Activated CD4-positive, alpha-beta T cell treated with anti-CD3 and anti-CD28 coated beads for 1 hour (primary cell): ENCODE measurements at regions not wholly inside any gene's neighbourhood (a gene's known extent, or its start where the extent isn't known, plus 50 kb on each side); places are given as distances from the start of the nearest gene placed in this dataset.
"Not testable (repeated sequence)": the region's sequence is repeated elsewhere in the genome, so short reads cannot be mapped to it uniquely, and the experiment has no call there.

Experiments used
- DNase-seq: peaks from one replicate; pipeline ENCODE4 v3.0.0-alpha.2; 2020

GRCh38 chrX:121307449-121307848 is 260.0 kb downstream of the GLUD2 start:
- DNase-seq = no peak

GRCh38 chrX:121308276-121308805 is 260.9 kb downstream of the GLUD2 start:
- DNase-seq = peak; percentile 7

- no peak for DNase-seq
Measured at GRCh38 chrX:121310820-121311219, 263.4 kb downstream of the GLUD2 start.

GRCh38 chrX:121320441-121320840 is 273.0 kb downstream of the GLUD2 start:
- DNase-seq = no peak

- no peak for DNase-seq
Measured at GRCh38 chrX:121322159-121322558, 274.7 kb downstream of the GLUD2 start.

- no peak for DNase-seq
Measured at GRCh38 chrX:121323337-121323736, 275.9 kb downstream of the GLUD2 start.

- no peak for DNase-seq
Measured at GRCh38 chrX:121333942-121334341, 286.5 kb downstream of the GLUD2 start.

- no peak for DNase-seq
Measured at GRCh38 chrX:121336831-121337421, 289.5 kb downstream of the GLUD2 start.

- DNase-seq = no peak
Measured at GRCh38 chrX:121337816-121338215, 290.4 kb downstream of the GLUD2 start.

- DNase-seq = no peak
Measured at GRCh38 chrX:121349263-121349662, 301.9 kb downstream of the GLUD2 start.

GRCh38 chrX:121356139-121356849 is 308.9 kb downstream of the GLUD2 start:
- no peak for DNase-seq

- DNase-seq = no peak
Measured at GRCh38 chrX:121356850-121357171, 309.4 kb downstream of the GLUD2 start.

GRCh38 chrX:121360280-121360679 is 312.9 kb downstream of the GLUD2 start:
- DNase-seq = no peak

- DNase-seq = no peak
Measured at GRCh38 chrX:121365572-121366161, 318.3 kb downstream of the GLUD2 start.

GRCh38 chrX:121374471-121374870 is 327.1 kb downstream of the GLUD2 start:
- DNase-seq = no peak

GRCh38 chrX:121381915-121382314 is 334.5 kb downstream of the GLUD2 start:
- not testable (repeated sequence) for DNase-seq

- no peak for DNase-seq
Measured at GRCh38 chrX:121389976-121390714, 342.7 kb downstream of the GLUD2 start.

GRCh38 chrX:121405826-121406225 is 358.4 kb downstream of the GLUD2 start:
- no peak for DNase-seq

GRCh38 chrX:121407627-121408026 is 360.2 kb downstream of the GLUD2 start:
- no peak for DNase-seq

- DNase-seq = not testable (repeated sequence)
Measured at GRCh38 chrX:121431514-121431913, 384.1 kb downstream of the GLUD2 start.

- DNase-seq = no peak
Measured at GRCh38 chrX:121433289-121433688, 385.9 kb downstream of the GLUD2 start.

- DNase-seq = not testable (repeated sequence)
Measured at GRCh38 chrX:121437666-121438065, 390.3 kb downstream of the GLUD2 start.

GRCh38 chrX:121455890-121456289 is 408.5 kb downstream of the GLUD2 start:
- no peak for DNase-seq

GRCh38 chrX:121456315-121456714 is 408.9 kb downstream of the GLUD2 start:
- no peak for DNase-seq
